Retinal pigment epithelial cell (primary cell): ENCODE measurements at regions not wholly inside any gene's neighbourhood (a gene's known extent, or its start where the extent isn't known, plus 50 kb on each side); places are given as distances from the start of the nearest gene placed in this dataset.
"Not testable (repeated sequence)": the region's sequence is repeated elsewhere in the genome, so short reads cannot be mapped to it uniquely, and the experiment has no call there.

Experiments used
- DNase-seq: peaks from one replicate; pipeline ENCODE4 v3.0.0-alpha.2; 2010; ENCODE audit warnings: low read depth
- H3K4me3 ChIP-seq: 2 replicates; pipeline ENCODE4 v1.5.1; 2011; ENCODE audit warnings: mild to moderate bottlenecking, low read length, control low read depth, moderate library complexity
- TF ChIP-seq, protein P1 (sequence below): conservative IDR thresholded peaks from 2 replicates; pipeline ENCODE4 v1.5.1; 2011; ENCODE audit warnings: low read depth, low read length, control low read depth, inconsistent platforms

- not testable (repeated sequence) for DNase-seq, H3K4me3 ChIP-seq
These were observed 153.4 kb downstream of the GOLGA6L6 start for GRCh38 chr15:20388161-20388560.

GRCh38 chr15:20386198-20386597 lies 155.4 kb downstream of the GOLGA6L6 start:
- H3K4me3 ChIP-seq, result no peak overlapping the region
- no peak for DNase-seq
- TF ChIP-seq, protein P1, sequence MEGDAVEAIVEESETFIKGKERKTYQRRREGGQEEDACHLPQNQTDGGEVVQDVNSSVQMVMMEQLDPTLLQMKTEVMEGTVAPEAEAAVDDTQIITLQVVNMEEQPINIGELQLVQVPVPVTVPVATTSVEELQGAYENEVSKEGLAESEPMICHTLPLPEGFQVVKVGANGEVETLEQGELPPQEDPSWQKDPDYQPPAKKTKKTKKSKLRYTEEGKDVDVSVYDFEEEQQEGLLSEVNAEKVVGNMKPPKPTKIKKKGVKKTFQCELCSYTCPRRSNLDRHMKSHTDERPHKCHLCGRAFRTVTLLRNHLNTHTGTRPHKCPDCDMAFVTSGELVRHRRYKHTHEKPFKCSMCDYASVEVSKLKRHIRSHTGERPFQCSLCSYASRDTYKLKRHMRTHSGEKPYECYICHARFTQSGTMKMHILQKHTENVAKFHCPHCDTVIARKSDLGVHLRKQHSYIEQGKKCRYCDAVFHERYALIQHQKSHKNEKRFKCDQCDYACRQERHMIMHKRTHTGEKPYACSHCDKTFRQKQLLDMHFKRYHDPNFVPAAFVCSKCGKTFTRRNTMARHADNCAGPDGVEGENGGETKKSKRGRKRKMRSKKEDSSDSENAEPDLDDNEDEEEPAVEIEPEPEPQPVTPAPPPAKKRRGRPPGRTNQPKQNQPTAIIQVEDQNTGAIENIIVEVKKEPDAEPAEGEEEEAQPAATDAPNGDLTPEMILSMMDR, result no peak

GRCh38 chr15:20380199-20380598 lies 161.4 kb downstream of the GOLGA6L6 start:
- H3K4me3 ChIP-seq, DNase-seq: not testable (repeated sequence)

- no peak for DNase-seq
- H3K4me3 ChIP-seq, result no peak overlapping the region
- TF ChIP-seq, protein P1, result no peak
These were observed 164.7 kb downstream of the GOLGA6L6 start for GRCh38 chr15:20376872-20377271.

DNA sequence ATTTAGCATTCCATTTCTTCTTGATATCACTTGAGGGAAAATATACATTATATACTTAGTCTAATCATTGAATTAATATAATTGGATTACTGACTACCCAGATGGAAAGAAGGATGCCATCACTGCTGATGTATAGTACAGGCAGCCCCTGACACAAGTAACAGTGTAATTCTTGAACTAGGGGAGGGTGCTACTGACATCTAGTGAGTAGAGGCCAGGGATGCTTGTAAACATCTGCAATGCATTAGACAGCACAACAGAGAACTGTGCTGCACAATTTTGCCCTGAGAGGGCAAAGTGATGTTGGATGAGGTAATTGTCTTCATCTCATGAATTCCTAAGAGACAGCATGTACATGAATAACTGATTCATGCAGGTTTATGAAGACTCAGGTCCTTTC lies 169.2 kb downstream of the GOLGA6L6 start:
- not testable (repeated sequence) for DNase-seq, H3K4me3 ChIP-seq

DNA sequence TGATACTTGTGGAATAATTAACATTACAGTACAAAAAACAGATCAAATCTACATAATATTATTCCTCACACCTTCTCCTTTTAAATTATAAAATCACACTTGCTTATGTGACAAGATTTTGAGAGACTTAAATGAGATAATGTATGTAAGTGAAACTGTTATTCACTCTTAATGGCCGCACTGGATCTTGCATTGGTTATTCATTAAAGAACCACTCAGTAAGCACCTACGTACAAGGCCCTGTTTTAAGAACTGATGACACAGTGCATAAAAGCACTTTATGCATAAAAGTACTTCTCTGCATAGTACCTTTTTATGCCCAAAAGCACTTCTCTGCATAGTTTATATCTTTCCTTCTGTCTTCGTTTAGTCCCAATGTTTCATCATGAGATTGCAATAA lies 172.1 kb downstream of the GOLGA6L6 start:
- no peak for DNase-seq
- TF ChIP-seq, protein P1, result no peak

DNA sequence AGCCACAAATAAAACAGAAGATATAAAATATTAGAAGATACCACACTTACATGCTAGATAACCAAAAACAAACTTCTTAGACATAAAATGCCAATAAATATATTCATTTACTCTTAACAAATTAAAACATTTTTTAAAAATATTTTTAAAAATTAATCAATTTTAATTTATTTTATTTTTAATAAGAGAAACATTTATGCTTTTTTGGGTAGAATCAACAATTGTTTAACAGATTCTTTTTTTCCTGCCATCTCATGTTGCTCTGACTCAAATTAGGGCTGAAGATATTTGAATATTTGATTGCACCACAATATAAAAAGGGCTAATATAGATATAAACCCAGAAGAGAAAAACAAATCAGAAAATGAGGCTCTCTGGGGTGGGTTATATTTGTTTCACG lies 172.6 kb downstream of the GOLGA6L6 start:
- H3K4me3 ChIP-seq, result no peak overlapping the region
- TF ChIP-seq, protein P1, result no peak
- no peak for DNase-seq

More for the DNA sequence above, 172.1 kb downstream of the GOLGA6L6 start:
- H3K4me3 ChIP-seq, result no peak overlapping the region

- TF ChIP-seq, protein P1, result no peak
- no peak for DNase-seq
- no peak overlapping the region for H3K4me3 ChIP-seq
These were observed 174.5 kb downstream of the GOLGA6L6 start for GRCh38 chr15:20367093-20367492.

GRCh38 chr15:20363591-20363990 lies 178.0 kb downstream of the GOLGA6L6 start:
- not testable (repeated sequence) for H3K4me3 ChIP-seq, DNase-seq
- TF ChIP-seq, protein P1, result peak; percentile 5
